ENCODE measurements at regions not wholly inside any gene's neighbourhood (a gene's known extent, or its start where the extent isn't known, plus 50 kb on each side); places are given as distances from the start of the nearest gene placed in this dataset.
"Not testable (repeated sequence)": the region's sequence is repeated elsewhere in the genome, so short reads cannot be mapped to it uniquely, and the experiment has no call there.

GRCh38 chr3:16711691-16712090 lies 106.5 kb upstream of the DAZL start:
- not testable (repeated sequence) for TF ChIP-seq CTCF (conservative IDR thresholded peaks at IDR 0.05); ZFX (IDR thresholded peaks at IDR 0.05)
